NB4 (cell line): ENCODE measurements at regions not wholly inside any gene's neighbourhood (a gene's known extent, or its start where the extent isn't known, plus 50 kb on each side); places are given as distances from the start of the nearest gene placed in this dataset.

Source experiments
- DNase-seq: peaks from one replicate; pipeline ENCODE4 v3.0.0; 2010; ENCODE audit warnings: low read depth
- H3K4me3 ChIP-seq: one replicate; pipeline ENCODE4 v1.5.1; 2011; ENCODE audit warnings: mild to moderate bottlenecking, low read depth, low read length, moderate library complexity
- MYC ChIP-seq: IDR thresholded peaks from 2 replicates; pipeline ENCODE4 v1.6.1; 2011; ENCODE audit warnings: low read depth, low read length
- POLR2A ChIP-seq: IDR thresholded peaks from 2 replicates; pipeline ENCODE4 v1.6.1; 2011; ENCODE audit warnings: mild to moderate bottlenecking; ENCODE audit not compliant: insufficient read length; ENCODE audit errors: extremely low read depth
- TF ChIP-seq, protein P1 (sequence below): IDR thresholded peaks from one replicate; pipeline ENCODE4 v1.5.1; 2012; ENCODE audit warnings: low read depth, low read length
- TF ChIP-seq, protein P2 (sequence below): IDR thresholded peaks from 2 replicates; pipeline ENCODE4 v1.6.1; 2011; ENCODE audit warnings: low read depth, low read length

DNA sequence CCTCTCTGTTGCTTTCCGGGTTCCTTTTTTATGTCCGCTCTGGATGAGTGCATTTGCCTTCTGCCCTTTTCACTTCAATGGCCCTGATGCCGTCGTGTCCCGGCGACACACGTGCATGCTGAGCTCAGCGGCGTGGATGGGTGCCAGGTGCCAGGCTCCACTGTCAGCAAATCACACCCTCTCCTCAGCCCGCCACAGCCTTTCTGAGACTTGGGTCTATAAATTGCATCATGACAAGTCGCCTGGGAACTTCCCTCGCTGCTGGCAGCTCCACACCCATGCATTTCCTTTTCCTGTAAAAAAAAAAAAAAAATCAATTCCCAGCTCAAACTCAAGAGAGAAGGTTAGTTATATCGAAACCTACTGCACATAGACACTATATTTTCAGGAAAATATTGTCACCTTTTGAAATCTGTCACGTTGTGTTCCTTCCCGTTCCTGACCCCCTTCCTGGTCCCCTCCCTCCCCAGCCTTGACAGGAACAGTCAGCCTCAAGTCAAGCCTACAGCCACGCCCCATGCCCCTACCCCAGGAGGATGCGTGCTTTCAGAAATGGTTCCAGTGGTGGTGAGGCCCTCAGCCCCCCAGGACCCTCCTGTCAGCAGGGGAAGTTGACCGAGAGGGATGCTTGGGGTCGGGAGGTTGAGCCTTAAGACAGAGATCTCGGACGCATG is 110.3 kb upstream of the PTCH1 start:
- H3K4me3 ChIP-seq = no peak overlapping the region
- peak; percentile 11 for DNase-seq
- no peak for TF ChIP-seq MYC
- TF ChIP-seq, protein P1, sequence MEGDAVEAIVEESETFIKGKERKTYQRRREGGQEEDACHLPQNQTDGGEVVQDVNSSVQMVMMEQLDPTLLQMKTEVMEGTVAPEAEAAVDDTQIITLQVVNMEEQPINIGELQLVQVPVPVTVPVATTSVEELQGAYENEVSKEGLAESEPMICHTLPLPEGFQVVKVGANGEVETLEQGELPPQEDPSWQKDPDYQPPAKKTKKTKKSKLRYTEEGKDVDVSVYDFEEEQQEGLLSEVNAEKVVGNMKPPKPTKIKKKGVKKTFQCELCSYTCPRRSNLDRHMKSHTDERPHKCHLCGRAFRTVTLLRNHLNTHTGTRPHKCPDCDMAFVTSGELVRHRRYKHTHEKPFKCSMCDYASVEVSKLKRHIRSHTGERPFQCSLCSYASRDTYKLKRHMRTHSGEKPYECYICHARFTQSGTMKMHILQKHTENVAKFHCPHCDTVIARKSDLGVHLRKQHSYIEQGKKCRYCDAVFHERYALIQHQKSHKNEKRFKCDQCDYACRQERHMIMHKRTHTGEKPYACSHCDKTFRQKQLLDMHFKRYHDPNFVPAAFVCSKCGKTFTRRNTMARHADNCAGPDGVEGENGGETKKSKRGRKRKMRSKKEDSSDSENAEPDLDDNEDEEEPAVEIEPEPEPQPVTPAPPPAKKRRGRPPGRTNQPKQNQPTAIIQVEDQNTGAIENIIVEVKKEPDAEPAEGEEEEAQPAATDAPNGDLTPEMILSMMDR = no peak
- TF ChIP-seq, protein P2, sequence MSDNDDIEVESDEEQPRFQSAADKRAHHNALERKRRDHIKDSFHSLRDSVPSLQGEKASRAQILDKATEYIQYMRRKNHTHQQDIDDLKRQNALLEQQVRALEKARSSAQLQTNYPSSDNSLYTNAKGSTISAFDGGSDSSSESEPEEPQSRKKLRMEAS = no peak
- no peak for TF ChIP-seq POLR2A

DNA sequence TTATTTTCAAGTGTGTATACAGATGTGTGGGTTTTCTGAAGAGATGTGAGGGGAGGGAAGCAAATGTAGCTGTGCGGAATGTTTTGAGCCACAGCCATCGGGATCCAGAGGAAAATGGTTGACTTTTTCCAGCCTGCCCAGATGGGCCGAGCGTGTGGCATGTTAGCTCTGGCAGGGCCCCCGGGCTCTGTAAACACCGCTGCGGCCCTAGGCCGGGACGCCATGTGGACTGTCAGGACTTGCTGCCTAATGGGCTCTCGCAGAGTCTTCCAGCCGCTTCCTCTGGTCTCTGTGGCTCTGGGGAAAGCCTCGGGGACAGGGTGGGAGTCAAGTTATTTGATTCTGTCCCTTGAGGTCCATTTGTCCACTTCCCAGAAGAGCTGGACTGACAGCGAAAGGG is 109.6 kb upstream of the PTCH1 start:
- TF ChIP-seq, protein P1 = no peak
- TF ChIP-seq, protein P2 = no peak
- no peak for TF ChIP-seq POLR2A
- TF ChIP-seq MYC = no peak
- no peak for DNase-seq
- no peak overlapping the region for H3K4me3 ChIP-seq

DNA sequence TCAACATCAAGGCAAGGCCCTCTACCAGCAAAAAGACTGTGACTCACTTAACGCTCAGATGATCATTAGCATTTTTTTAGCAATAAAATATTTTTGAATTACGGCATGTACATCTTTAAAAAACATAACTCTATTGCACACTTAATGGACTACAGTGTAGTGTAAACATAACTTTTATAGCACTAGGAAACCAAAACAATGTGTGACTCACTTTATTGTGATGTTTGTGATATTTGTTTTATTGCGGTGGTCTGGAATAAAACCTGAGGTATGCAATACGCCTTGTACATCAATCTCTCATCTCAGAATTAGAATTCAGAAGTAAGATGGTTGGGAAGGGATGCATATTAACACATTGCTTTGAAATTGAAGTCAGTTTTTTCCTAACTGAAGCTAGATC is 106.9 kb upstream of the PTCH1 start:
- no peak for DNase-seq
- H3K4me3 ChIP-seq = no peak overlapping the region
- no peak for TF ChIP-seq MYC
- no peak for TF ChIP-seq POLR2A
- TF ChIP-seq, protein P1 = no peak

DNA sequence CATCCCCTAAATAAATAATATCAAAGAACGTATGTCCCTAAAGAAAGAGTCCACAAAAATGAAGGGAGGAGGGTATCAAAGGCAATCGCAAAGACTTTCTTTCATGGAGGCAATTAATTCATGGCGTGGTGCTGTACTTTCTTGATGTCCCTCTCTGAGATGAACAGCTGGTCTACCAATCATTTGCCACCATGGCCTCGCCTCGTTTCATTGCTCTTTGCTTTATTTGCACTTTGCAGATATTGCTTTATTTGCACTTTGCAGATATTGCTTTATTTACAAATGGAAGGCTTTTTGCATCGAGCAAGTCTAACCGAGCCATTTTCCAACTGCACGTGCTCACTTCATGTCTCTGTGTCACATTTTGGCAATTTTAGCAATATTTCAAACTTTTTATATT is 104.0 kb upstream of the PTCH1 start:
- H3K4me3 ChIP-seq = no peak overlapping the region
- TF ChIP-seq, protein P2 = no peak
- TF ChIP-seq, protein P1 = no peak
- TF ChIP-seq MYC = no peak
- TF ChIP-seq POLR2A = no peak
- no peak for DNase-seq

DNA sequence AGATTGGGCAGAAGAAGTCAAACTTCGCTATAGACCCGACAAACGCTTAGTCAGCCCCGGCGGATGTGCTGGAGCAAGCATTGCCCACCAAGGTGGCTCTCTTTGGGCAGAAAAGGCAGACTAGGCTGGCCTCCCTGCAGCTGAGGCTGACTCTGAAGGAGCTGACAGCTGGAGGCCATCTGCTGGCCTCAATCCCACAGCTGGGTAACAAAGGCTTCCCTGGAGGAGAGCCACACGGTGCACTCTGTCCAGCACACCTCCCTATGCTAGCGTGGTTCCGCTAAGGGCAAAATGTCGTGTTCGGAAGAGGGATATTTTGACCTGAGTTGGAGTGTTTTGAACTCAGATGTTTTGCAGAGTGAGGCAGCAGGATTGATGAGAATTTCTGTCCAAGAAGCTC is 103.5 kb upstream of the PTCH1 start:
- no peak overlapping the region for H3K4me3 ChIP-seq
- TF ChIP-seq MYC = no peak
- TF ChIP-seq, protein P2 = no peak
- TF ChIP-seq, protein P1 = no peak
- no peak for TF ChIP-seq POLR2A
- no peak for DNase-seq
